DOHH2 (cell line): ENCODE measurements at regions not wholly inside any gene's neighbourhood (a gene's known extent, or its start where the extent isn't known, plus 50 kb on each side); places are given as distances from the start of the nearest gene placed in this dataset.
"Not testable (repeated sequence)": the region's sequence is repeated elsewhere in the genome, so short reads cannot be mapped to it uniquely, and the experiment has no call there.

Experiments
- CTCF ChIP-seq: fragments of 200-600 bp; sonication (generic); IDR thresholded peaks from one replicate; pipeline ENCODE4 v1.5.1; 2014; ENCODE audit warnings: antibody characterized with exemption, mild to moderate bottlenecking, low read depth, low read length; ENCODE audit not compliant: poor library complexity, severe bottlenecking
- EZH2phosphoT487 ChIP-seq: fragments of 200-600 bp; sonication (generic); IDR thresholded peaks from 2 replicates; pipeline ENCODE4 v1.6.1; 2017; ENCODE audit warnings: borderline replicate concordance, mild to moderate bottlenecking, antibody characterized with exemption, low read length, moderate library complexity, mixed read lengths

- TF ChIP-seq CTCF, EZH2phosphoT487: not testable (repeated sequence)
These were observed 1558.9 kb downstream of the RPIA start for GRCh38 chr2:90250350-90250749.
